ENCODE measurements at regions not wholly inside any gene's neighbourhood (a gene's known extent, or its start where the extent isn't known, plus 50 kb on each side); places are given as distances from the start of the nearest gene placed in this dataset.
"Not testable (repeated sequence)": the region's sequence is repeated elsewhere in the genome, so short reads cannot be mapped to it uniquely, and the experiment has no call there.

DNA sequence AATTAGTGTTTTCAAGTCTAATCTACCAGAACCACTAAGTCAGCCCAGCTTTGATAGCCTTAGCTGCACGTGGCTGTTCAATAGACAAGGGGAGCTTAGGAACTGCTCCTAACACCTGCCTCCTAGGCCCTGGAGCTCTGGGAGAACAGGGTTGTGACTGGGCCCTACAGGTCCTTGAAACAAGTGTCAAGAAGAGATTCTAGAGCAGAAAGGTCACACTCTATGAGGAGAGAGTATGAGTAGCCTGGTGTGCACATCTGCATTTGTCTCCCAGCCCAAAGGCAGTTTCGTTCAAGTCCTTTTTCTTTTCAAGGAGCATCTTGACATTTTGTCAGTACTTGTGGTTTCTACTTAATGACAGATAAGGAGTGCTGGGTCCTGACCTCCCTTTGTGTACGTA lies 206.1 kb downstream of the PRELID2 start:
- no peak overlapping the region for H3K4me3 Mint-ChIP-seq
- peaks cover 5% of the 10 kb centered on the region for H3K9me3 Mint-ChIP-seq
- no peaks in the 10 kb centered on the region for H3K36me3 Mint-ChIP-seq (ENCODE audit: low read depth)
- no peaks in the 10 kb centered on the region for H3K4me1 Mint-ChIP-seq (ENCODE audit: low read depth)
- no peaks in the 10 kb centered on the region for H3K27me3 Mint-ChIP-seq
- no peak for DNase-seq
- no peak overlapping the region for H3K27ac Mint-ChIP-seq

DNA sequence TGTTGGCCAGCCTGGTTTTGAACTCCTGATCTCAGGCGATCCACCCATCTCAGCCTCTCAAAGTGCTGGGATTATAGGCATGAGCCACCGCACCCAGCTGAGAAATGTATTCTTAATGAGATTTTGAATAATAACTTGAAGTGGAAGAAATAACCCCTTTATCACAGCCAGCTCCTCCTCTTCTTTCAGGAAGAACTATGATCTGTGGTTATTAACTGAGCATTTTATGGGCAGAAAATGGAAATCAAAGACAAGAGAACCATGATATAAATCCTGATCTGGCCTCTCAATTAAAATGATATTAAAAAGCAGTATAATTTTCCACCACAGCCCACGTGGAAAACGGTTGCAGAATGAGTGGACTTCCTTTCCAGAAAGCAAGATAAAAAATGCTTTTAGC lies 206.6 kb downstream of the PRELID2 start:
- DNase-seq, result no peak
- H3K9me3 Mint-ChIP-seq, result peaks cover 9% of the 10 kb centered on the region
- H3K36me3 Mint-ChIP-seq (ENCODE audit: low read depth), result no peaks in the 10 kb centered on the region
- H3K4me1 Mint-ChIP-seq (ENCODE audit: low read depth), result no peaks in the 10 kb centered on the region
- H3K27ac Mint-ChIP-seq, result no peak overlapping the region
- H3K27me3 Mint-ChIP-seq, result no peaks in the 10 kb centered on the region
- no peak overlapping the region for H3K4me3 Mint-ChIP-seq

DNA sequence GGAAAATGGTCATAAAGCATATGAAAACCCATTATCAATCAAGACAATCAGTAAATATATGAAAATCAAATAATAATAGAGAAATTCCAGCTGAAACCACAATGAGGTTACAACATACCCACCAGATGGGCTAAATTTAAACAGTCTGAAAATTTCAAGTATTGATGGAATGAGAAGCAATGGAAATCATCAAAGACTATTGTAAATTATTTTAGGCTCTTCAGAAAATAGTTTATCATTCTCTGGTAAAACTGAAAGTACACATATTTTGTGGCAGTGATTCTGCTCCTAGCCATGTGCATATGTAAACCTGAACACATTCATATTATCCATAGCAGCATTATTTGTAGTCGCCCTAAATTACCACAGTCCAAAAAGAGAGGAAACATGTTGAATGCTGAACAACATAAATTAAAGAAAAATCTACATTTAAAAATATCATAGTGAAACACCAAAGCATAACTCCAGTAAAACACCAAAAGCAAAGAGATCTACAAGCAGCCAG lies 215.3 kb downstream of the PRELID2 start:
- Mint-ChIP-seq H3K4me1 (ENCODE audit: low read depth) (no peaks in the 10 kb centered on the region), H3K4me3 (no peak overlapping the region), H3K36me3 (ENCODE audit: low read depth) (no peaks in the 10 kb centered on the region), H3K27me3 (no peaks in the 10 kb centered on the region), H3K9me3 (peaks cover 17% of the 10 kb centered on the region), H3K27ac (no peak overlapping the region)
- DNase-seq, result no peak

GRCh38 chr5:145616739-145617138 lies 218.4 kb downstream of the PRELID2 start:
- H3K9me3 Mint-ChIP-seq, result peaks cover 17% of the 10 kb centered on the region

DNA sequence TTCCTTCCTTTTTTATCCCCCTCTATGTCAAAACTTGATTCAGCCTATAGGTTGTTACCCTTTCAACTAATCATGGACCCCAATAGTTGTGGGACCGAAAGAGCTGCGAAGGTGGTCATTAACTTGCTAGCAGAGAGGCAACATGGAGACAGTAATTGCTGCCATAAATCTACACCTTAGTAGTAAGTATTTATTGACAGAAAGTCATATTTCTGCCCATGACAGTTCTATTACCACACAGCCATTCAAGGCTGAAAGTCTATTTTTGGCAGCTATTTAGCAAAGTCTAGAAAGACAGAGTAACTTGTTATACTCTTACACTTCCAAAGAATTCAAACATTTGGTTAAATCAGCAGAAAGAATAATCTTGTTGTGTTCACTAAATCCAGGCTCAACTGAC lies 236.2 kb downstream of the PRELID2 start:
- H3K4me3 Mint-ChIP-seq, result no peak overlapping the region
- H3K27ac Mint-ChIP-seq, result no peak overlapping the region
- H3K4me1 Mint-ChIP-seq (ENCODE audit: low read depth), result no peaks in the 10 kb centered on the region
- no peak for DNase-seq
- no peaks in the 10 kb centered on the region for H3K27me3 Mint-ChIP-seq
- peaks cover 7% of the 10 kb centered on the region for H3K9me3 Mint-ChIP-seq
- H3K36me3 Mint-ChIP-seq (ENCODE audit: low read depth), result no peaks in the 10 kb centered on the region

More at GRCh38 chr5:145616739-145617138, 218.4 kb downstream of the PRELID2 start:
- DNase-seq; H3K4me1 Mint-ChIP-seq (ENCODE audit: low read depth); H3K27ac Mint-ChIP-seq; H3K36me3 Mint-ChIP-seq (ENCODE audit: low read depth); H3K4me3 Mint-ChIP-seq; H3K27me3 Mint-ChIP-seq: not testable (repeated sequence)

DNA sequence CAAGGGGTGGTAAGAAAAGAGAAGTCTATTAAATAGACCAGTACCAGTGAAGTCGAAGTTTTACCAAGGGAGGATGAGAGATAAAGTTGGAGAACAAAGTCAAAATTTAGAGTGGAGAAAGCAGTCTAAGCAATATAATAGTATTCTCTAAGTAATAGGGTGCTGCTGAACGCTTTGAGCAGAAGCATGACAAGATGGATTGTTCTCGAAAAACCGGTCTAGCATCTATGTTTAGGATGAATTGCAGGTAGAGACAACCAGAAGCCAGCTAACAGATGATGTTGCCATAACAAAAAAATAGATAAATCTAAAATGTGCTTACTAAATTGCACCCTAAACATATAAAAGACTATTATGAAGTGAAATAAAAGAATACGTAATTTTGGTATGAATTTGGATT lies 237.0 kb downstream of the PRELID2 start:
- Mint-ChIP-seq H3K27me3 (no peaks in the 10 kb centered on the region), H3K4me1 (ENCODE audit: low read depth) (no peaks in the 10 kb centered on the region), H3K9me3 (peaks cover 7% of the 10 kb centered on the region), H3K27ac (no peak overlapping the region), H3K4me3 (no peak overlapping the region), H3K36me3 (ENCODE audit: low read depth) (no peaks in the 10 kb centered on the region)
- DNase-seq, result no peak

DNA sequence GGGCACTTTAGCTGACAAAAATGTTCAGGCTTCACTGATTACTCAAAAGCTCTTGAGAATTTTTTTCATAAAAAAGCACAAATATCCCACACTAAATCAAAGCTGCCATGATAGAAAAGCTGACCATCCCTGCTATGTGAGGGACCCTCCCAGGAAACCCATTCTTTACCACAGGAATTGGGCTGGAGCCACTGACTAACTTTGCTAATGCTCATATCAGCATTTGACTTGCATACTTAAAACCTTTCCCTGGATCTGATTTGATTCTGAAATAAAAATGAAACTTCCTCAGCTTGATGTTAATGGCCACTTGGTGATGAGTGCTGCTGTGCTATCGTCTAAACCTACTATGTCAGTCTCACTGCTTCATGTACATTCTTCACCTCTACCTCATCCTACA lies 243.6 kb downstream of the PRELID2 start:
- Mint-ChIP-seq H3K4me3 (no peak overlapping the region), H3K36me3 (ENCODE audit: low read depth) (no peaks in the 10 kb centered on the region), H3K4me1 (ENCODE audit: low read depth) (peaks cover 10% of the 10 kb centered on the region), H3K27me3 (no peaks in the 10 kb centered on the region), H3K27ac (no peak overlapping the region), H3K9me3 (no peaks in the 10 kb centered on the region)
- no peak for DNase-seq

- peaks cover 10% of the 10 kb centered on the region for H3K9me3 Mint-ChIP-seq
- H3K4me1 Mint-ChIP-seq (ENCODE audit: low read depth), result peaks cover 10% of the 10 kb centered on the region
- no peak overlapping the region for H3K27ac Mint-ChIP-seq
- H3K27me3 Mint-ChIP-seq, result no peaks in the 10 kb centered on the region
- DNase-seq, result no peak
- no peak overlapping the region for H3K4me3 Mint-ChIP-seq
- no peaks in the 10 kb centered on the region for H3K36me3 Mint-ChIP-seq (ENCODE audit: low read depth)
Measured at GRCh38 chr5:145589063-145589462, 246.1 kb downstream of the PRELID2 start.

DNA sequence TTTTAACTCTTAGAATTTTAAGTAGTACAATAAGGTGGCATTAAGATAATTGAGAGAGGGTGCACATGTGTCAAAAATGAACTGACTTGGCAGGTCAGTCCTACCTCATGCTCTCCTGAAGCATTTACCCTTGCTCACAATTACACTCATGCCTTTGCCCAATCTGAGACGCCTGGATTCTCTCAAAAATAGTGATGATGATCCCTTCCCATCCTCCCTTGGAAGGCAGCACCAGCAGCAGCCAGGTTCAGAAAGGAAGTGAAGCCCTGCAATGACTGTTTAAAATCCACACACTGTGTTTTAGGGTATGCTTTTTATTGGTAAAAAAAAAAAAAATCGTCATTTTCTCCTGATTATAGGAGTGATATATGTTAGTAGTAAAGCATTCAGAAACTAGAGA lies 246.6 kb downstream of the PRELID2 start:
- Mint-ChIP-seq H3K4me3 (no peak overlapping the region), H3K27me3 (no peaks in the 10 kb centered on the region), H3K9me3 (peaks cover 10% of the 10 kb centered on the region), H3K4me1 (ENCODE audit: low read depth) (peaks cover 10% of the 10 kb centered on the region), H3K36me3 (ENCODE audit: low read depth) (no peaks in the 10 kb centered on the region), H3K27ac (no peak overlapping the region)
- no peak for DNase-seq

DNA sequence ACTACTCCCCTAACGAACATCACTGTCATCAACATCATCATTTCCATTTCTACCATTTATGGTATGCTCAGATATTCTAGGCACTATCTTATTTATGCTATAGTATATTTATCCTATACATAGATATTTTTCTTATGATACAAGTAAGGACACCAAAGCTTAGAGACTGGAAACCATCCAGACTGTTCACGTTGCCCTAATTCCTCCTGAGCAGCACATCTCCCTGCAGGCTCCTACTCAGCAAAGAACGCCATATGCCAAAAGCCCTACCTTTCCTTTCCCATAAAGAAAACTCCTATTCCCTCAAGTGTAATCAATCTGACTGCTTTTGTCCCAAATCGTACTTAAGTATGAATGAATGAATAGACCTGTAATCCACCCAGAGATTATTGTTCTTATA lies 247.0 kb downstream of the PRELID2 start:
- Mint-ChIP-seq H3K4me3 (no peak overlapping the region), H3K9me3 (peaks cover 10% of the 10 kb centered on the region), H3K27me3 (no peaks in the 10 kb centered on the region), H3K27ac (peak overlapping the region; percentile 58), H3K4me1 (ENCODE audit: low read depth) (peaks cover 10% of the 10 kb centered on the region), H3K36me3 (ENCODE audit: low read depth) (no peaks in the 10 kb centered on the region)
- DNase-seq, result no peak

GRCh38 chr5:145587710-145588109 lies 247.4 kb downstream of the PRELID2 start:
- Mint-ChIP-seq H3K27me3 (no peaks in the 10 kb centered on the region), H3K4me3 (no peak overlapping the region), H3K4me1 (ENCODE audit: low read depth) (peaks cover 10% of the 10 kb centered on the region), H3K9me3 (peaks cover 10% of the 10 kb centered on the region), H3K36me3 (ENCODE audit: low read depth) (no peaks in the 10 kb centered on the region), H3K27ac (peak overlapping the region; percentile 58)
- no peak for DNase-seq

- H3K9me3 Mint-ChIP-seq, result peaks cover 10% of the 10 kb centered on the region
Measured at GRCh38 chr5:145587308-145587672, 247.9 kb downstream of the PRELID2 start.

GRCh38 chr5:145586661-145587307 lies 248.4 kb downstream of the PRELID2 start:
- Mint-ChIP-seq H3K27me3 (no peaks in the 10 kb centered on the region), H3K9me3 (peaks cover 10% of the 10 kb centered on the region), H3K36me3 (ENCODE audit: low read depth) (no peaks in the 10 kb centered on the region), H3K4me1 (ENCODE audit: low read depth) (peaks cover 10% of the 10 kb centered on the region), H3K27ac (no peak overlapping the region), H3K4me3 (no peak overlapping the region)
- DNase-seq, result no peak

More at GRCh38 chr5:145587308-145587672, 247.9 kb downstream of the PRELID2 start:
- peak overlapping the region; percentile 33 for H3K27ac Mint-ChIP-seq
- H3K4me1 Mint-ChIP-seq (ENCODE audit: low read depth), result peaks cover 10% of the 10 kb centered on the region
- H3K27me3 Mint-ChIP-seq, result no peaks in the 10 kb centered on the region
- H3K36me3 Mint-ChIP-seq (ENCODE audit: low read depth), result no peaks in the 10 kb centered on the region
- no peak for DNase-seq
- H3K4me3 Mint-ChIP-seq, result no peak overlapping the region

GRCh38 chr5:145585443-145586148 lies 249.5 kb downstream of the PRELID2 start:
- H3K27me3 Mint-ChIP-seq, result no peaks in the 10 kb centered on the region
- peaks cover 10% of the 10 kb centered on the region for H3K4me1 Mint-ChIP-seq (ENCODE audit: low read depth)
- DNase-seq, result no peak
- no peaks in the 10 kb centered on the region for H3K36me3 Mint-ChIP-seq (ENCODE audit: low read depth)
- no peak overlapping the region for H3K4me3 Mint-ChIP-seq
- H3K9me3 Mint-ChIP-seq, result peaks cover 10% of the 10 kb centered on the region
- H3K27ac Mint-ChIP-seq, result no peak overlapping the region

- no peak overlapping the region for H3K27ac Mint-ChIP-seq
- no peak for DNase-seq
- H3K9me3 Mint-ChIP-seq, result peaks cover 21% of the 10 kb centered on the region
- H3K4me3 Mint-ChIP-seq, result no peak overlapping the region
- no peaks in the 10 kb centered on the region for H3K27me3 Mint-ChIP-seq
- H3K4me1 Mint-ChIP-seq (ENCODE audit: low read depth), result no peaks in the 10 kb centered on the region
- H3K36me3 Mint-ChIP-seq (ENCODE audit: low read depth), result no peaks in the 10 kb centered on the region
Measured at GRCh38 chr5:145579301-145579700, 255.8 kb downstream of the PRELID2 start.
